HCT116 (cell line): ENCODE measurements at regions not wholly inside any gene's neighbourhood (a gene's known extent, or its start where the extent isn't known, plus 50 kb on each side); places are given as distances from the start of the nearest gene placed in this dataset.

Source experiments
- ATAC-seq: fragments of 200-7000 bp; cut with Tn5 transposase; 2 replicates; pipeline ENCODE4 v1.9.1; 2020; ENCODE audit warnings: mild to moderate bottlenecking, moderate library complexity
- BruUV-seq: library from RNA; stranded (reverse); fragments of 400-500 nt; replicated peaks from 2 replicates; lab custom pipeline; 2021; lab: Mats Ljungman, UMichigan
- CTCF ChIA-PET: fragments of 300-600 bp; sonication (Branson Sonifier 250); formaldehyde crosslinking; loops from one replicate; lab custom pipeline; 2021; ENCODE audit warnings: antibody characterized with exemption; lab: Charles Lee
- POLR2A ChIA-PET: fragments of 300-600, 350-600 bp; sonication (Branson Sonifier 250); formaldehyde crosslinking; loops from one replicate; lab custom pipeline; 2021; ENCODE audit warnings: antibody characterized with exemption; lab: Charles Lee
- RAD21 ChIA-PET, 2 experiments: fragments of 300-600 bp; sonication (Branson Sonifier 250); formaldehyde crosslinking; loops; one replicate each; lab custom pipeline; 2023; ENCODE audit warnings: low total read pairs in 2 of 2; ENCODE audit not compliant: uncharacterized antibody in 2 of 2, unreplicated experiment in 2 of 2, low non-redundant PET in 1 of 2; lab: Charles Lee
- DNase-seq: peaks from one replicate; pipeline ENCODE4 v3.0.0-alpha.2; 2010; ENCODE audit warnings: low read depth, low spot score
- H2AFZ ChIP-seq: fragments of 200-600 bp; shearing (Covaris generic), sonication (generic); 2 replicates; pipeline ENCODE4 v1.6.1; 2017; ENCODE audit warnings: low read depth, mixed run types, mixed read lengths, antibody characterized with exemption, low read length; ENCODE audit not compliant: poor library complexity, severe bottlenecking
- H3K27ac ChIP-seq: 2 replicates; pipeline ENCODE4 v1.5.1; 2012; ENCODE audit warnings: low read depth, low read length
- H3K27me3 ChIP-seq: fragments of 200-600 bp; sonication (generic); 2 replicates; pipeline ENCODE4 v1.6.1; 2016; ENCODE audit warnings: mixed run types, low read length, mixed read lengths; ENCODE audit not compliant: insufficient read depth
- H3K36me3 ChIP-seq, 2 experiments: fragments of 200-500 bp in 1 of 2; fragments of 200-600 bp in 1 of 2; sonication (Bioruptor generic) in 1 of 2; sonication (generic) in 1 of 2; 2 replicates each; pipeline versions ENCODE4 v1.5.1 to v1.6.1; 2014 to 2016; ENCODE audit warnings: low read length in 2 of 2, inconsistent platforms in 1 of 2, mixed read lengths in 1 of 2, mixed run types in 1 of 2; ENCODE audit not compliant: insufficient read depth in 2 of 2, control insufficient read depth in 1 of 2
- H3K4me1 ChIP-seq, 2 experiments: fragments of 200-600 bp in 1 of 2; sonication (generic) in 1 of 2; 2 replicates each; pipeline versions ENCODE4 v1.5.1 to v1.6.1; 2012 to 2017; ENCODE audit warnings: low read length in 2 of 2, inconsistent platforms in 1 of 2, mild to moderate bottlenecking in 1 of 2, mixed read lengths in 1 of 2, mixed run types in 1 of 2, moderate library complexity in 1 of 2; ENCODE audit not compliant: insufficient read depth in 2 of 2, control insufficient read depth in 1 of 2
- H3K4me2 ChIP-seq: fragments of 200-600 bp; sonication (generic); 2 replicates; pipeline ENCODE4 v1.6.1; 2017; ENCODE audit warnings: mixed run types, low read length, mixed read lengths
- H3K4me3 ChIP-seq, 2 experiments: fragments of 200-600 bp in 1 of 2; sonication (generic) in 1 of 2; replicated peaks in 1 of 2; 2 replicates each; pipeline ENCODE4 v1.5.1; 2011 to 2016; ENCODE audit warnings: low read length in 2 of 2, control low read depth in 1 of 2, low read depth in 1 of 2, mild to moderate bottlenecking in 1 of 2, mixed read lengths in 1 of 2, mixed run types in 1 of 2
- H3K79me2 ChIP-seq: fragments of 200-600 bp; sonication (generic); 2 replicates; pipeline ENCODE4 v1.6.1; 2017; ENCODE audit warnings: mild to moderate bottlenecking, mixed run types, low read length, moderate library complexity, mixed read lengths; ENCODE audit not compliant: insufficient read depth
- H3K9ac ChIP-seq: fragments of 200-600 bp; sonication (generic); 2 replicates; pipeline ENCODE4 v1.6.1; 2016; ENCODE audit warnings: low read length, mixed read lengths
- H3K9me2 ChIP-seq: fragments of 200-600 bp; sonication (generic), shearing (Covaris generic); 2 replicates; pipeline ENCODE4 v1.6.1; 2017; ENCODE audit warnings: mixed run types, mild to moderate bottlenecking, moderate library complexity; ENCODE audit not compliant: insufficient read depth
- H3K9me3 ChIP-seq, 2 experiments: fragments of 200-500 bp in 1 of 2; fragments of 200-600 bp in 1 of 2; sonication (Bioruptor generic) in 1 of 2; sonication (generic) in 1 of 2; 2 replicates each; pipeline ENCODE4 v1.6.1; 2014 to 2017; ENCODE audit warnings: low read length in 2 of 2, mixed read lengths in 2 of 2, inconsistent platforms in 1 of 2, low read depth in 1 of 2, mild to moderate bottlenecking in 1 of 2, mixed run types in 1 of 2, moderate library complexity in 1 of 2; ENCODE audit not compliant: control insufficient read depth in 1 of 2, insufficient read depth in 1 of 2
- H4K20me1 ChIP-seq: fragments of 200-600 bp; sonication (generic), shearing (Covaris generic); 2 replicates; pipeline ENCODE4 v1.6.1; 2017; ENCODE audit warnings: mixed run types, mild to moderate bottlenecking, moderate library complexity; ENCODE audit not compliant: insufficient read depth
- ATF3 ChIP-seq: IDR thresholded peaks from 2 replicates; pipeline ENCODE4 v1.6.1; 2012
- FOSL1 ChIP-seq: IDR thresholded peaks from 2 replicates; pipeline ENCODE4 v1.6.1; 2012; ENCODE audit warnings: low read depth
- MAX ChIP-seq: IDR thresholded peaks from 2 replicates; pipeline ENCODE4 v1.6.1; 2012
- RAD21 ChIP-seq: IDR thresholded peaks from 2 replicates; pipeline ENCODE4 v1.6.1; 2012; ENCODE audit warnings: low read depth, mild to moderate bottlenecking
- SIN3A ChIP-seq: IDR thresholded peaks from 2 replicates; pipeline ENCODE4 v1.6.1; 2012; ENCODE audit warnings: low read depth
- SP1 ChIP-seq: IDR thresholded peaks from 2 replicates; pipeline ENCODE4 v1.6.1; 2012; ENCODE audit warnings: low read depth
- TCF7L2 ChIP-seq: IDR thresholded peaks from 2 replicates; pipeline ENCODE4 v1.7.0; 2011; ENCODE audit warnings: borderline replicate concordance, inconsistent platforms; ENCODE audit not compliant: insufficient read depth, insufficient read length; ENCODE audit errors: extremely low read depth
- ZBTB33 ChIP-seq: IDR thresholded peaks from 2 replicates; pipeline ENCODE4 v1.6.1; 2011; ENCODE audit warnings: mild to moderate bottlenecking, low read length, moderate library complexity; ENCODE audit not compliant: insufficient replicate concordance; ENCODE audit errors: extremely low read depth
- intact Hi-C: fragments of 100-400 bp; cut with micrococcal nuclease; formaldehyde crosslinking; loops from 2 replicates; pipeline ENCODE4 v1.10.0; 2022

GRCh38 chr11:21625982-21626381 is 566.9 kb upstream of the ANO5 start:
- POLR2A ChIA-PET: no interaction called here
- TF ChIP-seq RAD21 (no peak), SIN3A (no peak), MAX (no peak), ATF3 (no peak)
- H3K79me2 ChIP-seq: no peaks in the 10 kb centered on the region
- RAD21 ChIA-PET: no interaction called here
- no peaks in the 10 kb centered on the region for H3K4me1 ChIP-seq
- no peaks in the 10 kb centered on the region for H3K9me2 ChIP-seq
- no peak overlapping the region for H3K4me3 ChIP-seq
- no peaks in the 10 kb centered on the region for H3K36me3 ChIP-seq
- no peaks in the 10 kb centered on the region for H4K20me1 ChIP-seq
- CTCF ChIA-PET: no interaction called here
- no peak for ATAC-seq
- H3K9me3 ChIP-seq: peaks cover 6 to 23% of the 10 kb centered on the region in 2 experiments; a peak in 2 of 4 replicates
- intact Hi-C loops: no loop called here
- no TSS peak for BruUV-seq
- no peak overlapping the region for H3K4me2 ChIP-seq
- H2AFZ ChIP-seq: no peak overlapping the region
- H3K27me3 ChIP-seq: no peaks in the 10 kb centered on the region
- H3K27ac ChIP-seq: no peak overlapping the region
- no peak for DNase-seq
- H3K9ac ChIP-seq: no peak overlapping the region

- Histone ChIP-seq H3K27me3 (no peaks in the 10 kb centered on the region), H3K9ac (no peak overlapping the region), H4K20me1 (no peaks in the 10 kb centered on the region), H3K36me3 (no peaks in the 10 kb centered on the region), H2AFZ (no peak overlapping the region), H3K4me1 (no peaks in the 10 kb centered on the region), H3K9me2 (no peaks in the 10 kb centered on the region), H3K79me2 (no peaks in the 10 kb centered on the region), H3K4me3 (no peak overlapping the region), H3K9me3 (peaks cover 6 to 38% of the 10 kb centered on the region in 2 experiments; a peak in 2 of 4 replicates), H3K27ac (no peak overlapping the region), H3K4me2 (no peak overlapping the region)
- DNase-seq (no peak), ATAC-seq (no peak)
- POLR2A ChIA-PET: no interaction called here
- TF ChIP-seq RAD21 (no peak), ZBTB33 (no peak), FOSL1 (no peak), SP1 (no peak), ATF3 (no peak), TCF7L2 (no peak)
- no TSS peak for BruUV-seq
- intact Hi-C loops: no loop called here
- CTCF ChIA-PET: no interaction called here
- RAD21 ChIA-PET: no interaction called here
These were observed 564.2 kb upstream of the ANO5 start for GRCh38 chr11:21628641-21629040.
